ENCODE measurements at regions not wholly inside any gene's neighbourhood (a gene's known extent, or its start where the extent isn't known, plus 50 kb on each side); places are given as distances from the start of the nearest gene placed in this dataset.

DNA sequence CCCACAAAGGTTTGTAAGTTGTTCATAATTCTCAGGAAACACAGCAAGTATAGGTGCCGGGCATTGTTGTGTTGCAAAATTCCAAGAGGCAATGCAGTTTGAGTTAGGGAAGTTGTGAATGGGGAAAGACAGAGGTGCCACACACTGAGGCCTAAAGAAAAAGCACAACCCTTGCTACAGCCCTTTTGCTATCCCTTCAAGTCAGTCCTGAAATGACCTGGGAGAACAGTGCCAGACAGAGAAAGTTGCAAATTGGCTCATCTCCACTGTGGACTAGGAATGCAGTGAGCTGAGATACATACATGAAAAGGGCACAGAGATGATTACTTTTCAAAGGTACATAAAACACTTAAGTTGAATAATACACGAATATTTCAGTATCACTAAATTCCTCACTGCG, 213.3 kb upstream of the TMTC1 start:
- DNase-seq (ENCODE audit: low read depth) = no peak
- H3K4me3 ChIP-seq (ENCODE audit: low read depth, low read length) = no peak overlapping the region
- TF ChIP-seq, protein P1, sequence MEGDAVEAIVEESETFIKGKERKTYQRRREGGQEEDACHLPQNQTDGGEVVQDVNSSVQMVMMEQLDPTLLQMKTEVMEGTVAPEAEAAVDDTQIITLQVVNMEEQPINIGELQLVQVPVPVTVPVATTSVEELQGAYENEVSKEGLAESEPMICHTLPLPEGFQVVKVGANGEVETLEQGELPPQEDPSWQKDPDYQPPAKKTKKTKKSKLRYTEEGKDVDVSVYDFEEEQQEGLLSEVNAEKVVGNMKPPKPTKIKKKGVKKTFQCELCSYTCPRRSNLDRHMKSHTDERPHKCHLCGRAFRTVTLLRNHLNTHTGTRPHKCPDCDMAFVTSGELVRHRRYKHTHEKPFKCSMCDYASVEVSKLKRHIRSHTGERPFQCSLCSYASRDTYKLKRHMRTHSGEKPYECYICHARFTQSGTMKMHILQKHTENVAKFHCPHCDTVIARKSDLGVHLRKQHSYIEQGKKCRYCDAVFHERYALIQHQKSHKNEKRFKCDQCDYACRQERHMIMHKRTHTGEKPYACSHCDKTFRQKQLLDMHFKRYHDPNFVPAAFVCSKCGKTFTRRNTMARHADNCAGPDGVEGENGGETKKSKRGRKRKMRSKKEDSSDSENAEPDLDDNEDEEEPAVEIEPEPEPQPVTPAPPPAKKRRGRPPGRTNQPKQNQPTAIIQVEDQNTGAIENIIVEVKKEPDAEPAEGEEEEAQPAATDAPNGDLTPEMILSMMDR (IDR thresholded peaks at IDR 0.05; ENCODE audit: insufficient read depth, low read depth, low read length) = no peak

GRCh38 chr12:29992366-29992765, 208.6 kb upstream of the TMTC1 start:
- TF ChIP-seq, protein P1 (IDR thresholded peaks at IDR 0.05; ENCODE audit: insufficient read depth, low read depth, low read length) = no peak
- no peak for DNase-seq (ENCODE audit: low read depth)
- H3K4me3 ChIP-seq (ENCODE audit: low read depth, low read length) = no peak overlapping the region

- no peak overlapping the region for H3K4me3 ChIP-seq (ENCODE audit: low read depth, low read length)
- TF ChIP-seq, protein P1 (IDR thresholded peaks at IDR 0.05; ENCODE audit: insufficient read depth, low read depth, low read length) = no peak
- no peak for DNase-seq (ENCODE audit: low read depth)
These were observed 208.2 kb upstream of the TMTC1 start for GRCh38 chr12:29991924-29992323.

DNA sequence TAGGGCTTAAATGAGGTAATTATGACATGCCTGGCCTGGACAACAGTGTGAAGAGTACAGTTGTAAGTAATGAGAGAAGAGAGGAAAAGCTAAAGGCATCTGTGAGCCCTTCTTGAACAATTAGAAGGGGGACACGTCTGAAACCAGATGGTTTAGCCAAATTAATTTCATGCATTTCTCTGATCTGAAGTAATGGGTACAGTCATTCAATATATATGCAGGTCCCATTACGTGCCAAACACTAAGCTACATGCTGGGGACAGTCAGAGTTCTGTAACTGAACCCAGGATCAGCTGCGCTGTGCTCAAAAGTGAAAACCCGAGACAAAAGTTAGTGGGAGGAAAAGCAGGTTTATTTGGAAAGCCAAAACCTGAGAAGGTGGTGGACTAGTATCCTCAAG, 207.2 kb upstream of the TMTC1 start:
- TF ChIP-seq, protein P1 (IDR thresholded peaks at IDR 0.05; ENCODE audit: insufficient read depth, low read depth, low read length) = no peak
- no peak for DNase-seq (ENCODE audit: low read depth)
- no peak overlapping the region for H3K4me3 ChIP-seq (ENCODE audit: low read depth, low read length)

DNA sequence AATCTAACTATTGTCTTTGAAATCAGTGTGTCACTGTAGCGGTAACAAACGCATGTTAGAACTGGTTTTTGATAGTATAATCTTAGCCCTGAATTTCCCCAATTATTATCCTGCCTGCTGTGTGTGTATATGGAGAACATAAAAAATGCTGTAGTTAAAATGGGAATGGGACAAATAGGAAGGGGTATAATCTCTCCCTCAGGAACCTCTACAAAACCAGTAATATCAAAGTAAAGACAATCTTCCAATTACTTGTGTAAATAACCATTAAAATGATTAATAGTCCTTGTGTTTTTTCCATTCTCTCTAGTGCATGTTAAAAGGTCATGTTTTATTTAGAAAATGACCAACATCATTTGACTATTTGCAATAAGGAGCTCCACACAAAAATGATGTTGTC, 200.1 kb upstream of the TMTC1 start:
- TF ChIP-seq, protein P1 (IDR thresholded peaks at IDR 0.05; ENCODE audit: insufficient read depth, low read depth, low read length) = no peak
- H3K4me3 ChIP-seq (ENCODE audit: low read depth, low read length) = no peak overlapping the region
- peak; percentile 50 for DNase-seq (ENCODE audit: low read depth)

DNA sequence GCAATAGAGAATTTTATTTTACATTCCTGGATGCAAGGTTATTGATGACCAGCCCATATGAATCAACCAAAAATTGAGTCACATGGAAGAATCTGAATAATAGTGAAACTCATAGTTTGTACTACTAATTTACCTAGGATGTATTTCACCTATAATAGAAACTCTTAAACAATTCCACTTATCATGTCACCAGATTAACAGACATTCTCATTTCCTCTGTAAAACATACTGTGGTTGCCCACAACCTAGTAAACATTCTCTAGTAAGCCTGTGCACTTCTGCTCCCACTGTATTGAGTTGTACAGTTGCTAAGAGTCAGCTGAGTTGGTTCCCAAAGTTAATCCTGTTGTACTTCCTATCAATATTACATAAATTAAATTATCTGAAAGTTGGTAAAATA, 196.6 kb upstream of the TMTC1 start:
- DNase-seq (ENCODE audit: low read depth) = peak; percentile 14
- TF ChIP-seq, protein P1 (IDR thresholded peaks at IDR 0.05; ENCODE audit: insufficient read depth, low read depth, low read length) = no peak
- no peak overlapping the region for H3K4me3 ChIP-seq (ENCODE audit: low read depth, low read length)

GRCh38 chr12:29971446-29971845, 187.7 kb upstream of the TMTC1 start:
- no peak for DNase-seq (ENCODE audit: low read depth)
- no peak overlapping the region for H3K4me3 ChIP-seq (ENCODE audit: low read depth, low read length)
- TF ChIP-seq, protein P1 (IDR thresholded peaks at IDR 0.05; ENCODE audit: insufficient read depth, low read depth, low read length) = no peak
